WI38 (cell line): ENCODE measurements at regions not wholly inside any gene's neighbourhood (a gene's known extent, or its start where the extent isn't known, plus 50 kb on each side); places are given as distances from the start of the nearest gene placed in this dataset.

Experiments
- H3K4me3 ChIP-seq: 2 replicates; pipeline ENCODE4 v1.5.1; 2011; ENCODE audit warnings: low read depth, mild to moderate bottlenecking, control low read depth, low read length
- TF ChIP-seq, protein P1 (sequence below): IDR thresholded peaks from 2 replicates; pipeline ENCODE4 v1.5.1; 2012; ENCODE audit warnings: low read depth, mild to moderate bottlenecking, control low read depth, low read length

GRCh38 chr12:43288671-43289425, 263.2 kb downstream of the ADAMTS20 start:
- TF ChIP-seq, protein P1, sequence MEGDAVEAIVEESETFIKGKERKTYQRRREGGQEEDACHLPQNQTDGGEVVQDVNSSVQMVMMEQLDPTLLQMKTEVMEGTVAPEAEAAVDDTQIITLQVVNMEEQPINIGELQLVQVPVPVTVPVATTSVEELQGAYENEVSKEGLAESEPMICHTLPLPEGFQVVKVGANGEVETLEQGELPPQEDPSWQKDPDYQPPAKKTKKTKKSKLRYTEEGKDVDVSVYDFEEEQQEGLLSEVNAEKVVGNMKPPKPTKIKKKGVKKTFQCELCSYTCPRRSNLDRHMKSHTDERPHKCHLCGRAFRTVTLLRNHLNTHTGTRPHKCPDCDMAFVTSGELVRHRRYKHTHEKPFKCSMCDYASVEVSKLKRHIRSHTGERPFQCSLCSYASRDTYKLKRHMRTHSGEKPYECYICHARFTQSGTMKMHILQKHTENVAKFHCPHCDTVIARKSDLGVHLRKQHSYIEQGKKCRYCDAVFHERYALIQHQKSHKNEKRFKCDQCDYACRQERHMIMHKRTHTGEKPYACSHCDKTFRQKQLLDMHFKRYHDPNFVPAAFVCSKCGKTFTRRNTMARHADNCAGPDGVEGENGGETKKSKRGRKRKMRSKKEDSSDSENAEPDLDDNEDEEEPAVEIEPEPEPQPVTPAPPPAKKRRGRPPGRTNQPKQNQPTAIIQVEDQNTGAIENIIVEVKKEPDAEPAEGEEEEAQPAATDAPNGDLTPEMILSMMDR, result no peak
- no peak overlapping the region; the same call in 1 of the 2 replicates for H3K4me3 ChIP-seq

DNA sequence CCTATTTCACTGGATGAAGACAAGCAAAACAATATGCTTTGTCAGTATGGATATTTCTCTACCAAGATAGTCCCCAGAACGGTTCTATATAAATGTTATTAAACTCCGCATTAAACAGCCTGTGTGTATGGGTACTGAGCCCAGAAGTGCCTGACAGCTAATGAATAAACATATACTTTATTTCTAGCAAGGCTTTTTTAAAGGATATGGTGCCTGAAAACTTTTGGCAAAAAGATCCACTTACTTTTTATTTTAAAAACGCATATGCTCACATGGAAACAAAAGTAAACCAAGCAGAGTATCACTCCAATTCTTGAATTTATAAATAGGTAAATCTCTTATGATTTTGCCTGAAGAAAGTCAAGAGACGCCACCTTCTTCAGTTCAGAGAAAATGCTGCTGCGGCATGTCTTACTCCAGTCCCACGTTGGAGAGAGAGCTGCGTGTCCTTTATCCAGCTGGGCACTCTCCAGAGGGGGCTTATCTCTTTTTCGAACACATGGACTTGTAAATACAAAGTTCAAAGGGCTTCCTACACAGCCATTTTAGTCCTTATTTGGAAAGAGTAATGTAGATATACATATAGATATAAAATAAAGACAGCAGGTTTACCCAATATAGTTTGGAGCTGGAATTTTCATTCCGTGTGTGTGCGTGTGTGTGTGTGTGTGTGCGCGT, 264.2 kb downstream of the ADAMTS20 start:
- TF ChIP-seq, protein P1, result no peak

GRCh38 chr12:43286986-43287385, 265.0 kb downstream of the ADAMTS20 start:
- TF ChIP-seq, protein P1, result no peak
- H3K4me3 ChIP-seq, result no peak overlapping the region

More for the DNA sequence above, 264.2 kb downstream of the ADAMTS20 start:
- no peak overlapping the region for H3K4me3 ChIP-seq

GRCh38 chr12:43285159-43285598, 266.8 kb downstream of the ADAMTS20 start:
- TF ChIP-seq, protein P1, result no peak
- H3K4me3 ChIP-seq, result 0 out of 2 replicates have a peak overlapping the region, but pooled peaks have one; percentile 6

GRCh38 chr12:43284486-43285158, 267.4 kb downstream of the ADAMTS20 start:
- TF ChIP-seq, protein P1, result no peak
- H3K4me3 ChIP-seq, result 0 out of 2 replicates have a peak overlapping the region, but pooled peaks have one; percentile 6

DNA sequence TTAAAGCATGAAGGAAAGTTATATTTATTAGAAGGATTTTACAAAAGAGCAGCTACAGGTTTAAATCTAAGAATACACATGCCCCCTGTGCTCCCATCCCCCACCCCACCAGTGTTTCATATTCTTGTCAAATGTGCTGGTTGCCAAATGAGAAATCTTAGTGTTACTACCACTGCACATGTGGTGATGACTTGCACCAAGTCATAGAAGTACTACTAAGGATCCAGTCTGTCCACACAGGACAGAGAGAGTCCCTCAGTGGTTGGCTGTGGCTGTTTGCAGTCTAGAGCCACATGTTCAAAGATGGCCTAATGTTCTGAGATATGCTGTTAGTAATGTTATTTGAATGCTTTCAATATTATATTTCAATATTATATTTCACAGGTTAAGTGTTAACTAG, 268.8 kb downstream of the ADAMTS20 start:
- no peak overlapping the region for H3K4me3 ChIP-seq
- TF ChIP-seq, protein P1, result no peak
